H9 (cell line): ENCODE measurements at regions not wholly inside any gene's neighbourhood (a gene's known extent, or its start where the extent isn't known, plus 50 kb on each side); places are given as distances from the start of the nearest gene placed in this dataset.

ENCODE experiments used
- DNase-seq: peaks from one replicate; pipeline ENCODE4 v3.0.0-alpha.2; 2017
- H2AFZ ChIP-seq: one replicate; pipeline ENCODE4 v1.6.1; 2013; ENCODE audit warnings: mild to moderate bottlenecking, low read length, control low read depth, moderate library complexity
- H2AK5ac ChIP-seq: 2 replicates; pipeline ENCODE4 v1.6.1; 2013; ENCODE audit warnings: low read length, control low read depth, mixed read lengths; ENCODE audit not compliant: insufficient read length
- H2BK120ac ChIP-seq: one replicate; pipeline ENCODE4 v1.6.1; 2013; ENCODE audit warnings: low read depth, mild to moderate bottlenecking, low read length, control low read depth, inconsistent platforms; ENCODE audit not compliant: poor library complexity, severe bottlenecking
- H2BK12ac ChIP-seq: 2 replicates; pipeline ENCODE4 v1.6.1; 2013; ENCODE audit warnings: low read length, control low read depth, mixed read lengths, low read depth; ENCODE audit not compliant: insufficient read length
- H2BK15ac ChIP-seq: 2 replicates; pipeline ENCODE4 v1.6.1; 2013; ENCODE audit warnings: low read depth, low read length, control low read depth
- H2BK20ac ChIP-seq: one replicate; pipeline ENCODE4 v1.6.1; 2013; ENCODE audit warnings: low read depth, mild to moderate bottlenecking, low read length, control low read depth, inconsistent platforms; ENCODE audit not compliant: poor library complexity, severe bottlenecking
- H2BK5ac ChIP-seq: 2 replicates; pipeline ENCODE4 v1.6.1; 2013; ENCODE audit warnings: low read length, control low read depth, mixed read lengths; ENCODE audit not compliant: insufficient read length
- H3K14ac ChIP-seq: 2 replicates; pipeline ENCODE4 v1.6.1; 2013; ENCODE audit warnings: low read length, control low read depth; ENCODE audit not compliant: insufficient read depth
- H3K18ac ChIP-seq: 2 replicates; pipeline ENCODE4 v1.6.1; 2013; ENCODE audit warnings: low read depth, mild to moderate bottlenecking, mixed read lengths, low read length, control low read depth; ENCODE audit not compliant: insufficient read length
- H3K23ac ChIP-seq: 2 replicates; pipeline ENCODE4 v1.6.1; 2013; ENCODE audit warnings: low read length, control low read depth, mixed read lengths, low read depth; ENCODE audit not compliant: insufficient read length
- H3K23me2 ChIP-seq: 2 replicates; pipeline ENCODE4 v1.6.1; 2013; ENCODE audit warnings: low read depth, mild to moderate bottlenecking, mixed read lengths, low read length, control low read depth; ENCODE audit not compliant: insufficient read length, poor library complexity, severe bottlenecking
- H3K27ac ChIP-seq: 2 replicates; pipeline ENCODE4 v1.5.1; 2013; ENCODE audit warnings: low read length, control low read depth, mixed read lengths, low read depth; ENCODE audit not compliant: insufficient read length
- H3K27me3 ChIP-seq: 2 replicates; pipeline ENCODE4 v1.6.1; 2013; ENCODE audit warnings: low read length, control low read depth, inconsistent platforms; ENCODE audit not compliant: insufficient read depth
- H3K4ac ChIP-seq: 2 replicates; pipeline ENCODE4 v1.6.1; 2013; ENCODE audit warnings: low read depth, mild to moderate bottlenecking, control low read depth, inconsistent platforms, low read length, moderate library complexity
- H3K4me1 ChIP-seq: 2 replicates; pipeline ENCODE4 v1.6.1; 2013; ENCODE audit warnings: low read length, control low read depth, inconsistent platforms; ENCODE audit not compliant: insufficient read depth
- H3K4me2 ChIP-seq: 2 replicates; pipeline ENCODE4 v1.6.1; 2013; ENCODE audit warnings: low read length, control low read depth, mixed read lengths; ENCODE audit not compliant: insufficient read length, insufficient read depth
- H3K56ac ChIP-seq: 2 replicates; pipeline ENCODE4 v1.6.1; 2013; ENCODE audit warnings: low read depth, mild to moderate bottlenecking, mixed read lengths, low read length, control low read depth; ENCODE audit not compliant: insufficient read length
- H3K79me1 ChIP-seq: 2 replicates; pipeline ENCODE4 v1.6.1; 2013; ENCODE audit warnings: low read depth, mild to moderate bottlenecking, moderate library complexity, low read length, control low read depth, inconsistent platforms; ENCODE audit not compliant: insufficient read depth, poor library complexity, severe bottlenecking
- H3K79me2 ChIP-seq: 2 replicates; pipeline ENCODE4 v1.6.1; 2013; ENCODE audit warnings: low read length, control low read depth, inconsistent platforms; ENCODE audit not compliant: insufficient read depth
- H3K9ac ChIP-seq: 2 replicates; pipeline ENCODE4 v1.6.1; 2013; ENCODE audit warnings: low read length, control low read depth, mixed read lengths; ENCODE audit not compliant: insufficient read length; ENCODE audit errors: extremely low read depth
- H3K9me3 ChIP-seq: one replicate; pipeline ENCODE4 v1.6.1; 2013; ENCODE audit warnings: low read depth, low read length, inconsistent platforms; ENCODE audit not compliant: control insufficient read depth
- H3T11ph ChIP-seq: one replicate; pipeline ENCODE4 v1.6.1; 2013; ENCODE audit warnings: mild to moderate bottlenecking, low read length, control low read depth, inconsistent platforms
- H4K20me1 ChIP-seq: one replicate; pipeline ENCODE4 v1.6.1; 2013; ENCODE audit not compliant: control insufficient read depth, insufficient read length, insufficient read depth
- H4K5ac ChIP-seq: 2 replicates; pipeline ENCODE4 v1.6.1; 2013; ENCODE audit warnings: low read depth, mild to moderate bottlenecking, mixed read lengths, low read length, control low read depth; ENCODE audit not compliant: insufficient read length
- H4K8ac ChIP-seq: replicated peaks from 2 replicates; pipeline ENCODE4 v1.6.1; 2013; ENCODE audit warnings: low read length, control low read depth, mixed read lengths, low read depth; ENCODE audit not compliant: insufficient read length
- H4K91ac ChIP-seq: 2 replicates; pipeline ENCODE4 v1.6.1; 2013; ENCODE audit warnings: low read depth, mild to moderate bottlenecking, moderate library complexity, mixed read lengths, low read length, control low read depth; ENCODE audit not compliant: insufficient read length
- H3K27ac Mint-ChIP-seq, 3 experiments: 2 replicates in 2 of 3; 3 replicates in 1 of 3; pipeline ENCODE4 v1.8.0; 2020 to 2021; ENCODE audit warnings: mixed read lengths in 3 of 3, mild to moderate bottlenecking in 1 of 3, moderate library complexity in 1 of 3
- H3K27me3 Mint-ChIP-seq: 2 replicates; pipeline ENCODE4 v1.8.0; 2021; ENCODE audit warnings: low read depth, mild to moderate bottlenecking, moderate library complexity, mixed read lengths
- H3K36me3 Mint-ChIP-seq, 3 experiments: 2 replicates in 2 of 3; 3 replicates in 1 of 3; pipeline ENCODE4 v1.8.0; 2020 to 2021; ENCODE audit warnings: low read depth in 3 of 3, mixed read lengths in 3 of 3; ENCODE audit not compliant: insufficient read depth in 1 of 3
- H3K4me1 Mint-ChIP-seq, 2 experiments: 2 replicates each; pipeline ENCODE4 v1.8.0; 2020; ENCODE audit warnings: mixed read lengths in 2 of 2
- H3K4me3 Mint-ChIP-seq, 2 experiments: 2 replicates in 1 of 2; 3 replicates in 1 of 2; pipeline ENCODE4 v1.8.0; 2020 to 2021; ENCODE audit warnings: mild to moderate bottlenecking in 2 of 2, mixed read lengths in 2 of 2, moderate library complexity in 1 of 2
- H3K9me3 Mint-ChIP-seq, 2 experiments: 2 replicates in 1 of 2; 3 replicates in 1 of 2; pipeline ENCODE4 v1.8.0; 2020; ENCODE audit warnings: mild to moderate bottlenecking in 2 of 2, mixed read lengths in 2 of 2, moderate library complexity in 1 of 2
- WGBS: extraction: QIAGEN DNeasy Blood & Tissue Kit; methylation state at CpG from one replicate; pipeline ENCODE4 v1.1.7; 2013; ENCODE audit warnings: missing lambda C conversion rate, low lambda C conversion rate, mixed read lengths; ENCODE audit not compliant: insufficient read length; ENCODE audit errors: extremely low coverage; 5-methylcytosine and 5-hydroxymethylcytosine counted together
- TF ChIP-seq, protein P1 (sequence below): fragments of 200-600 bp; sonication (generic); conservative IDR thresholded peaks from 3 replicates; pipeline ENCODE4 v1.8.0; 2021; ENCODE audit warnings: antibody characterized with exemption, mild to moderate bottlenecking

DNA sequence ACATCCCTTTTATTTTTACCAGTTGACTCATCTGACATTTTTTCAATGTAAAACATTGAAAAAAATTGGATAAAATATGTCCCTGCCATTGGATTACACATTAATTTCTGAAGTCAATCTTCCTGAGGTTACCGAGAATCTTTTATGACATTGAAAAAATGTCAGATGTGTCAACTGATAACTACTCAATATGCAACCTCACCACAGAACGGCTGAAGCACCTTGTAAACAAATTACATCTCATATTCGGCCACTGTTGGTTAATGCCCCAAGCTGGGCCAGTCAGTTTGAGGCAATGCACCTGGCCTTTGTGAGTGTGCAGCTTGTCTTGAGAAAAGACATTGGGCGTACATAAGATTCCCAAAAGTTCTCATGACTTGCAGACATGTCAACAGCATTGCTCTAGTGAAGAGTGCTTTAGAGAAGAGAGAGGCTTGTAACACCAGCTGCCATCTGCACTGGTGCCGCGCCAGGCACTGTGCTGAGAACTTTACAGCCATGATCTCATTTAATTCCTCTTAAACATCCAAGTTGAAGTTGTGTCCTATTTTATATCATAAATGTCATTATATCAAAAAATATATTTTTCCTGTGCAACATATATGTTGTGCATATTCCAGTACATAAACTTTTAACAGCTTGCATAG, 112.7 kb upstream of the SLC35G4 start:
- Histone ChIP-seq H3K14ac (no peak overlapping the region), H3K18ac (no peak overlapping the region), H4K5ac (no peak overlapping the region), H2BK20ac (no peak overlapping the region), H3T11ph (no peak overlapping the region), H3K4ac (no peak overlapping the region), H2BK5ac (no peak overlapping the region), H4K20me1 (no peaks in the 10 kb centered on the region), H3K23me2 (no peaks in the 10 kb centered on the region), H3K27ac (no peak overlapping the region), H4K91ac (no peak overlapping the region), H3K4me1 (no peaks in the 10 kb centered on the region), H2BK15ac (no peak overlapping the region), H3K9ac (no peak overlapping the region), H3K27me3 (no peaks in the 10 kb centered on the region), H3K4me2 (no peak overlapping the region), H3K79me1 (no peaks in the 10 kb centered on the region), H3K9me3 (no peaks in the 10 kb centered on the region), H3K56ac (no peak overlapping the region), H2BK12ac (no peak overlapping the region), H3K79me2 (no peaks in the 10 kb centered on the region), H2AFZ (no peak overlapping the region), H2BK120ac (no peak overlapping the region), H4K8ac (no peak overlapping the region), H3K23ac (no peak overlapping the region), H2AK5ac (no peak overlapping the region)
- no peak for DNase-seq
- Mint-ChIP-seq H3K4me3 (no peak overlapping the region), H3K4me1 (no peaks in the 10 kb centered on the region; a peak in 1 of 4 replicates), H3K36me3 (no peaks in the 10 kb centered on the region), H3K9me3 (no peaks in the 10 kb centered on the region), H3K27me3 (no peaks in the 10 kb centered on the region), H3K27ac (no peak overlapping the region; a peak in 1 of 7 replicates)
- TF ChIP-seq, protein P1, sequence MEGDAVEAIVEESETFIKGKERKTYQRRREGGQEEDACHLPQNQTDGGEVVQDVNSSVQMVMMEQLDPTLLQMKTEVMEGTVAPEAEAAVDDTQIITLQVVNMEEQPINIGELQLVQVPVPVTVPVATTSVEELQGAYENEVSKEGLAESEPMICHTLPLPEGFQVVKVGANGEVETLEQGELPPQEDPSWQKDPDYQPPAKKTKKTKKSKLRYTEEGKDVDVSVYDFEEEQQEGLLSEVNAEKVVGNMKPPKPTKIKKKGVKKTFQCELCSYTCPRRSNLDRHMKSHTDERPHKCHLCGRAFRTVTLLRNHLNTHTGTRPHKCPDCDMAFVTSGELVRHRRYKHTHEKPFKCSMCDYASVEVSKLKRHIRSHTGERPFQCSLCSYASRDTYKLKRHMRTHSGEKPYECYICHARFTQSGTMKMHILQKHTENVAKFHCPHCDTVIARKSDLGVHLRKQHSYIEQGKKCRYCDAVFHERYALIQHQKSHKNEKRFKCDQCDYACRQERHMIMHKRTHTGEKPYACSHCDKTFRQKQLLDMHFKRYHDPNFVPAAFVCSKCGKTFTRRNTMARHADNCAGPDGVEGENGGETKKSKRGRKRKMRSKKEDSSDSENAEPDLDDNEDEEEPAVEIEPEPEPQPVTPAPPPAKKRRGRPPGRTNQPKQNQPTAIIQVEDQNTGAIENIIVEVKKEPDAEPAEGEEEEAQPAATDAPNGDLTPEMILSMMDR: no peak
- no CpG with 5 or more reads among the region's 6 CpGs for WGBS
